GM21717 (cell line): ENCODE measurements at regions not wholly inside any gene's neighbourhood (a gene's known extent, or its start where the extent isn't known, plus 50 kb on each side); places are given as distances from the start of the nearest gene placed in this dataset.

Source experiments
- ATAC-seq: cut with Tn5 transposase; IDR thresholded peaks from one replicate; pipeline ENCODE4 v1.9.1; 2021; ENCODE audit warnings: mild to moderate bottlenecking, moderate library complexity; ENCODE audit not compliant: unreplicated experiment

- ATAC-seq: no peak
Measured at GRCh38 chr2:123101434-123101833, 923.7 kb upstream of the CNTNAP5 start.

- no peak for ATAC-seq
Measured at GRCh38 chr2:123103902-123104301, 921.2 kb upstream of the CNTNAP5 start.

GRCh38 chr2:123116595-123116994 lies 908.5 kb upstream of the CNTNAP5 start:
- ATAC-seq: no peak

GRCh38 chr2:123127236-123127635 lies 897.9 kb upstream of the CNTNAP5 start:
- ATAC-seq: no peak

- no peak for ATAC-seq
Measured at GRCh38 chr2:123128951-123129350, 896.1 kb upstream of the CNTNAP5 start.

- no peak for ATAC-seq
Measured at GRCh38 chr2:123136419-123136818, 888.7 kb upstream of the CNTNAP5 start.

- ATAC-seq: no peak
Measured at GRCh38 chr2:123144082-123144481, 881.0 kb upstream of the CNTNAP5 start.

- ATAC-seq: no peak
Measured at GRCh38 chr2:123153041-123153440, 872.0 kb upstream of the CNTNAP5 start.

- ATAC-seq: no peak
Measured at GRCh38 chr2:123154195-123154594, 870.9 kb upstream of the CNTNAP5 start.

GRCh38 chr2:123157016-123157415 lies 868.1 kb upstream of the CNTNAP5 start:
- no peak for ATAC-seq

- no peak for ATAC-seq
Measured at GRCh38 chr2:123162400-123163016, 862.6 kb upstream of the CNTNAP5 start.

GRCh38 chr2:123163398-123163797 lies 861.7 kb upstream of the CNTNAP5 start:
- no peak for ATAC-seq

- ATAC-seq: no peak
Measured at GRCh38 chr2:123164216-123164615, 860.9 kb upstream of the CNTNAP5 start.

GRCh38 chr2:123165616-123166015 lies 859.5 kb upstream of the CNTNAP5 start:
- ATAC-seq: no peak

- no peak for ATAC-seq
Measured at GRCh38 chr2:123179526-123179925, 845.6 kb upstream of the CNTNAP5 start.

- ATAC-seq: no peak
Measured at GRCh38 chr2:123195957-123196356, 829.1 kb upstream of the CNTNAP5 start.

- ATAC-seq: no peak
Measured at GRCh38 chr2:123200035-123200434, 825.1 kb upstream of the CNTNAP5 start.

GRCh38 chr2:123207245-123207644 lies 817.8 kb upstream of the CNTNAP5 start:
- no peak for ATAC-seq

GRCh38 chr2:123209202-123209601 lies 815.9 kb upstream of the CNTNAP5 start:
- ATAC-seq: no peak

- no peak for ATAC-seq
Measured at GRCh38 chr2:123211181-123211580, 813.9 kb upstream of the CNTNAP5 start.

GRCh38 chr2:123245156-123245555 lies 779.9 kb upstream of the CNTNAP5 start:
- no peak for ATAC-seq

GRCh38 chr2:123258877-123259539 lies 766.1 kb upstream of the CNTNAP5 start:
- no peak for ATAC-seq

- no peak for ATAC-seq
Measured at GRCh38 chr2:123262856-123263255, 762.2 kb upstream of the CNTNAP5 start.
